IMR-90 (cell line): ENCODE measurements at regions not wholly inside any gene's neighbourhood (a gene's known extent, or its start where the extent isn't known, plus 50 kb on each side); places are given as distances from the start of the nearest gene placed in this dataset.

Experiments
- ATAC-seq: fragments of 200-7000 bp; cut with Tn5 transposase; 2 replicates; pipeline ENCODE4 v1.9.1; 2020; ENCODE audit warnings: low read depth, mild to moderate bottlenecking, moderate library complexity
- BruUV-seq: library from RNA; stranded (reverse); fragments of 400-500 nt; replicated peaks from 2 replicates; lab custom pipeline; 2021; lab: Mats Ljungman, UMichigan
- CTCF ChIA-PET: fragments of 300-600 bp; formaldehyde crosslinking; extraction: SDS; loops from one replicate; lab custom pipeline; 2021; ENCODE audit warnings: antibody characterized with exemption; lab: Yijun Ruan, JAX
- POLR2A ChIA-PET: fragments of 300-600 bp; sonication (Branson Sonifier 250); formaldehyde crosslinking; loops from one replicate; lab custom pipeline; 2022; ENCODE audit warnings: antibody characterized with exemption; ENCODE audit not compliant: unreplicated experiment; lab: Charles Lee
- DNase-seq: peaks from one replicate; pipeline ENCODE4 v3.0.0; 2013
- H2AFZ ChIP-seq: replicated peaks from 2 replicates; pipeline ENCODE3; 2013; ENCODE audit warnings: low read length, mild to moderate bottlenecking; ENCODE audit not compliant: poor library complexity
- H2AK5ac ChIP-seq: 2 replicates; pipeline ENCODE4 v1.6.1; 2013; ENCODE audit warnings: low read depth, low read length, inconsistent platforms
- H2AK9ac ChIP-seq: replicated peaks from 2 replicates; pipeline ENCODE3; 2013; ENCODE audit warnings: mild to moderate bottlenecking, low read depth, low read length, moderate library complexity; ENCODE audit not compliant: poor library complexity
- H2BK120ac ChIP-seq: 2 replicates; pipeline ENCODE4 v1.6.1; 2013; ENCODE audit warnings: low read depth, low read length, inconsistent platforms
- H2BK15ac ChIP-seq: 3 replicates; pipeline ENCODE4 v1.6.1; 2013; ENCODE audit warnings: low read depth, low read length, inconsistent platforms
- H2BK20ac ChIP-seq: 2 replicates; pipeline ENCODE4 v1.6.1; 2013; ENCODE audit warnings: low read depth, mild to moderate bottlenecking, inconsistent platforms, low read length, moderate library complexity
- H2BK5ac ChIP-seq: 2 replicates; pipeline ENCODE4 v1.6.1; 2013; ENCODE audit warnings: mild to moderate bottlenecking, low read depth, low read length, inconsistent platforms; ENCODE audit not compliant: poor library complexity, severe bottlenecking
- H3K14ac ChIP-seq: replicated peaks from 2 replicates; pipeline ENCODE4 v1.6.1; 2013; ENCODE audit warnings: low read depth, low read length, inconsistent platforms
- H3K18ac ChIP-seq: 2 replicates; pipeline ENCODE4 v1.6.1; 2013; ENCODE audit warnings: low read depth, low read length, control low read depth
- H3K23ac ChIP-seq: 2 replicates; pipeline ENCODE4 v1.6.1; 2013; ENCODE audit warnings: low read depth, low read length, inconsistent platforms
- H3K27ac ChIP-seq: 2 replicates; pipeline ENCODE4 v1.5.1; 2013; ENCODE audit warnings: mild to moderate bottlenecking, control low read depth, low read length; ENCODE audit not compliant: insufficient read depth
- H3K27me3 ChIP-seq: 2 replicates; pipeline ENCODE4 v1.6.1; 2013; ENCODE audit warnings: low read length; ENCODE audit not compliant: control insufficient read depth, insufficient read depth
- H3K36me3 ChIP-seq: 2 replicates; pipeline ENCODE4 v1.6.1; 2013; ENCODE audit warnings: low read length, mixed read lengths; ENCODE audit not compliant: control insufficient read depth, insufficient read depth
- H3K4ac ChIP-seq: 2 replicates; pipeline ENCODE4 v1.6.1; 2013; ENCODE audit warnings: low read depth, low read length, inconsistent platforms
- H3K4me1 ChIP-seq: 2 replicates; pipeline ENCODE4 v1.6.1; 2013; ENCODE audit warnings: low read length, mixed read lengths; ENCODE audit not compliant: control insufficient read depth, insufficient read depth
- H3K4me2 ChIP-seq: 2 replicates; pipeline ENCODE4 v1.6.1; 2013; ENCODE audit warnings: low read depth, mild to moderate bottlenecking, control low read depth, low read length, moderate library complexity
- H3K4me3 ChIP-seq: 2 replicates; pipeline ENCODE4 v1.5.1; 2013; ENCODE audit warnings: low read depth, mild to moderate bottlenecking, control low read depth, low read length, moderate library complexity; ENCODE audit not compliant: insufficient read depth
- H3K56ac ChIP-seq: 2 replicates; pipeline ENCODE4 v1.6.1; 2013; ENCODE audit warnings: low read length, inconsistent platforms; ENCODE audit not compliant: insufficient read depth; ENCODE audit errors: extremely low read depth
- H3K79me1 ChIP-seq, 2 experiments: 2 replicates each; pipeline ENCODE4 v1.6.1; 2013; ENCODE audit warnings: low read length in 2 of 2, inconsistent platforms in 1 of 2, low read depth in 1 of 2
- H3K9ac ChIP-seq: 2 replicates; pipeline ENCODE4 v1.6.1; 2013; ENCODE audit warnings: low read depth, low read length, control low read depth
- H3K9me1 ChIP-seq: 2 replicates; pipeline ENCODE4 v1.6.1; 2013; ENCODE audit warnings: low read length, inconsistent platforms; ENCODE audit not compliant: insufficient read depth
- H3K9me3 ChIP-seq: 2 replicates; pipeline ENCODE4 v1.6.1; 2013; ENCODE audit warnings: low read length; ENCODE audit not compliant: control insufficient read depth, insufficient read depth
- H4K20me1 ChIP-seq: 2 replicates; pipeline ENCODE4 v1.6.1; 2013; ENCODE audit warnings: low read length, inconsistent platforms; ENCODE audit not compliant: insufficient read depth
- H4K5ac ChIP-seq: 2 replicates; pipeline ENCODE4 v1.6.1; 2013; ENCODE audit warnings: mild to moderate bottlenecking, low read depth, low read length, control low read depth
- H4K8ac ChIP-seq, 2 experiments: 2 replicates each; pipeline ENCODE4 v1.6.1; 2013; ENCODE audit warnings: low read depth in 2 of 2, low read length in 2 of 2, control low read depth in 1 of 2, inconsistent platforms in 1 of 2
- H4K91ac ChIP-seq: 2 replicates; pipeline ENCODE4 v1.6.1; 2013; ENCODE audit warnings: low read depth, low read length, inconsistent platforms; ENCODE audit not compliant: insufficient read depth
- CHD1 ChIP-seq: IDR thresholded peaks from 2 replicates; pipeline ENCODE4 v1.6.1; 2012; ENCODE audit warnings: low read depth, low read length, improper control_type of control experiment
- CTCF ChIP-seq: conservative IDR thresholded peaks from 2 replicates; pipeline ENCODE4 v1.5.1; 2012; ENCODE audit warnings: mild to moderate bottlenecking, low read depth, low read length, improper control_type of control experiment
- MXI1 ChIP-seq: IDR thresholded peaks from 2 replicates; pipeline ENCODE4 v1.6.1; 2012; ENCODE audit warnings: low read depth, mild to moderate bottlenecking, low read length, moderate library complexity, borderline replicate concordance
- POLR2A ChIP-seq: IDR thresholded peaks from 2 replicates; pipeline ENCODE4 v1.6.1; 2012; ENCODE audit warnings: mild to moderate bottlenecking, low read depth, low read length
- RFX5 ChIP-seq: IDR thresholded peaks from 2 replicates; pipeline ENCODE4 v1.8.0; 2012; ENCODE audit warnings: low read depth, mild to moderate bottlenecking, low read length, moderate library complexity
- SMC3 ChIP-seq: fragments of 150-350 bp; IDR thresholded peaks from 2 replicates; pipeline ENCODE4 v1.6.1; 2016; ENCODE audit warnings: low read depth, mild to moderate bottlenecking, antibody characterized with exemption, low read length, moderate library complexity
- USF2 ChIP-seq: fragments of 150-350 bp; IDR thresholded peaks from 2 replicates; pipeline ENCODE4 v1.6.1; 2017; ENCODE audit warnings: mild to moderate bottlenecking, antibody characterized with exemption, low read length, low read depth
- WGBS, 2 experiments: methylation state at CpG; one replicate each; pipeline versions ENCODE4 v1.1.5 to v1.1.7; 2013; ENCODE audit warnings: missing lambda C conversion rate in 2 of 2; ENCODE audit not compliant: insufficient read length in 1 of 2; ENCODE audit errors: extremely low coverage in 2 of 2; 5-methylcytosine and 5-hydroxymethylcytosine counted together
- dilution Hi-C: fragments of 300-500 bp; cut with HindIII; formaldehyde crosslinking; loops from one replicate; pipeline ENCODE4 v1.14.3; 2018; ENCODE audit warnings: low sequenced_read_pairs; ENCODE audit not compliant: unreplicated experiment
- in situ Hi-C: fragments of 300-500 bp; cut with MboI; formaldehyde crosslinking; loops from 3 replicates; pipeline ENCODE4 v1.14.3; 2019; ENCODE audit warnings: low sequenced_read_pairs, inconsistent platforms, mixed read lengths
- intact Hi-C: fragments of 100-400 bp; cut with micrococcal nuclease; formaldehyde crosslinking; loops from 2 replicates; pipeline ENCODE4 v1.10.0; 2022

DNA sequence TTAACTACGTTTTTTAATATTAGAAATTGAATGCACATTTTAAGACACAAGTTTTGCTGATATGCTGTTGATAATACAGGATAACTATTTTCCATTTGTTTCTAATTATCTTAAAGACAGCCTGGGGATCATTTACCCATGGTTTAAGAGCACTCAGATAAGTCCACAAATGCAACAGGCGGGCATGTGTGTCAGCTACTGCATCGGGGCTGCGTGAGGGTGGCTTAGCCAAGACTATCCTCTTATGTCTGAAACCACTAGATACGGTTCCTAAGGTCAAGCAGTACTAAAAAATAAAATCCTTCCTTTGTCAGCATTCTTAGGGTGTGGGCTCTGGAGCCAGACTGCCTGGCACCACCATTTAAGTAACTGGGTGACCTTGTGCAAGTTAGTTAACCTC is 254.8 kb downstream of the SATB2 start:
- no peak for DNase-seq
- Histone ChIP-seq H3K4ac (no peak overlapping the region), H2BK120ac (no peak overlapping the region), H2BK15ac (no peak overlapping the region), H3K14ac (no peak overlapping the region), H3K18ac (no peak overlapping the region), H4K91ac (no peak overlapping the region), H3K23ac (no peak overlapping the region), H3K36me3 (no peaks in the 10 kb centered on the region), H2BK5ac (no peak overlapping the region), H4K5ac (no peak overlapping the region), H3K9me3 (no peaks in the 10 kb centered on the region), H3K9me1 (no peaks in the 10 kb centered on the region), H3K4me1 (no peaks in the 10 kb centered on the region), H3K4me3 (no peak overlapping the region), H3K79me1 (no peaks in the 10 kb centered on the region), H4K8ac (no peak overlapping the region), H4K20me1 (no peaks in the 10 kb centered on the region), H3K56ac (no peak overlapping the region), H3K27me3 (no peaks in the 10 kb centered on the region), H2BK20ac (no peak overlapping the region), H3K27ac (no peak overlapping the region), H2AK5ac (no peak overlapping the region), H3K4me2 (no peak overlapping the region), H3K9ac (no peak overlapping the region), H2AK9ac (no peak overlapping the region), H2AFZ (no peak overlapping the region)
- TF ChIP-seq POLR2A (no peak), CHD1 (no peak), MXI1 (no peak), RFX5 (no peak), SMC3 (no peak), CTCF (no peak), USF2 (no peak)
- ChIA-PET POLR2A (no interaction called here), CTCF (no interaction called here)
- no TSS peak for BruUV-seq
- in situ Hi-C loops = no loop called here
- dilution Hi-C loops = no loop called here
- intact Hi-C loops = no loop called here
- WGBS, 2 experiments = no CpG with 5 or more reads among the region's 5 CpGs
- ATAC-seq = no peak
